Effector memory CD4-positive, alpha-beta T cell (primary cell): ENCODE measurements at regions not wholly inside any gene's neighbourhood (a gene's known extent, or its start where the extent isn't known, plus 50 kb on each side); places are given as distances from the start of the nearest gene placed in this dataset.
"Not testable (repeated sequence)": the region's sequence is repeated elsewhere in the genome, so short reads cannot be mapped to it uniquely, and the experiment has no call there.

Experiments used
- DNase-seq, 3 donors: peaks; one replicate each; pipeline ENCODE4 v3.0.0-alpha.2; 2020
- H3K27ac ChIP-seq: 2 replicates; pipeline ENCODE4 v1.7.0; 2013; ENCODE audit warnings: mild to moderate bottlenecking, low read length, moderate library complexity; ENCODE audit not compliant: insufficient read depth, poor library complexity, severe bottlenecking
- H3K27me3 ChIP-seq: replicated peaks from 2 replicates; pipeline ENCODE4 v1.7.0; 2013; ENCODE audit warnings: mild to moderate bottlenecking, low read length; ENCODE audit not compliant: insufficient read depth, control insufficient read depth, poor library complexity, severe bottlenecking
- H3K36me3 ChIP-seq: 2 replicates; pipeline ENCODE4 v1.7.0; 2013; ENCODE audit warnings: mild to moderate bottlenecking, low read length, moderate library complexity; ENCODE audit not compliant: control insufficient read depth, insufficient read depth
- H3K4me1 ChIP-seq: 2 replicates; pipeline ENCODE4 v1.7.0; 2013; ENCODE audit warnings: low read length, mild to moderate bottlenecking; ENCODE audit not compliant: control insufficient read depth, insufficient read depth, poor library complexity, severe bottlenecking
- H3K4me3 ChIP-seq: 2 replicates; pipeline ENCODE4 v1.7.0; 2013; ENCODE audit warnings: low read length, low read depth, mild to moderate bottlenecking; ENCODE audit not compliant: insufficient read depth, poor library complexity, severe bottlenecking
- H3K9me3 ChIP-seq: 2 replicates; pipeline ENCODE4 v1.7.0; 2013; ENCODE audit warnings: mild to moderate bottlenecking, low read length, moderate library complexity; ENCODE audit not compliant: control insufficient read depth

- H3K4me1 ChIP-seq = no peaks in the 10 kb centered on the region
- no peaks in the 10 kb centered on the region for H3K36me3 ChIP-seq
Observed at GRCh38 chr7:4500812-4501211, 181.3 kb upstream of the FOXK1 start.

GRCh38 chr7:4507886-4508285 is 174.2 kb upstream of the FOXK1 start:
- not testable (repeated sequence) for H3K36me3 ChIP-seq, H3K27ac ChIP-seq, H3K4me3 ChIP-seq, H3K4me1 ChIP-seq, DNase-seq, H3K27me3 ChIP-seq, H3K9me3 ChIP-seq

More at GRCh38 chr7:4500812-4501211, 181.3 kb upstream of the FOXK1 start:
- H3K27ac ChIP-seq = no peak overlapping the region
- H3K27me3 ChIP-seq = no peaks in the 10 kb centered on the region
- no peak for DNase-seq
- H3K4me3 ChIP-seq = no peak overlapping the region
- no peaks in the 10 kb centered on the region for H3K9me3 ChIP-seq

- no peak overlapping the region for H3K4me3 ChIP-seq
- no peaks in the 10 kb centered on the region for H3K36me3 ChIP-seq
- no peaks in the 10 kb centered on the region for H3K9me3 ChIP-seq
- H3K27ac ChIP-seq = no peak overlapping the region
- H3K4me1 ChIP-seq = no peaks in the 10 kb centered on the region
- no peaks in the 10 kb centered on the region for H3K27me3 ChIP-seq
- DNase-seq = no peak
Observed at GRCh38 chr7:4513450-4513849, 168.6 kb upstream of the FOXK1 start.

GRCh38 chr7:4519819-4520520 is 162.1 kb upstream of the FOXK1 start:
- DNase-seq = no peak
- Histone ChIP-seq H3K27me3 (no peaks in the 10 kb centered on the region), H3K4me1 (no peaks in the 10 kb centered on the region), H3K4me3 (no peak overlapping the region), H3K27ac (no peak overlapping the region), H3K36me3 (no peaks in the 10 kb centered on the region), H3K9me3 (no peaks in the 10 kb centered on the region)

GRCh38 chr7:4523219-4523618 is 158.9 kb upstream of the FOXK1 start:
- Histone ChIP-seq H3K27ac (no peak overlapping the region), H3K27me3 (no peaks in the 10 kb centered on the region), H3K4me3 (no peak overlapping the region), H3K4me1 (no peaks in the 10 kb centered on the region), H3K9me3 (no peaks in the 10 kb centered on the region), H3K36me3 (no peaks in the 10 kb centered on the region)
- no peak for DNase-seq

DNA sequence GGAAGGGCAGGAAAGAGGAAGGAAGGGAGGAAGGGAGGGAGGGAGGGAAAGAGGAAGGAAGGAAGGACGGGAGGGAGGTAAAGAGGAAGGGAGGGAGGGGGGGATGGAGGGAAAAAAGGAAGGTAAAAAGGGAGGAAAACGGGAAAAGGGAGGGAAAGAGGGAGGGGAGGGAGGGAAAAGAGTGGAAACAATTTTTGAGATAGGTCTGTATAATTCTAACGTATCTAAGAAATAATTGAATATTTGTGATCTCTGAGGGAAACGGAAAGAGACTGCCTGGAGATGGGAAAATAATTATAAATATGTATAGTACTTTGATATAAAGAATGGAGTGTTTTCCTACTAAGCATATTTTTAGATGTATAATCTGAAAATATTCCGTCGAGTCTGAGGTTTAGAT is 158.2 kb upstream of the FOXK1 start:
- Histone ChIP-seq H3K9me3 (no peaks in the 10 kb centered on the region), H3K4me1 (no peaks in the 10 kb centered on the region), H3K36me3 (no peaks in the 10 kb centered on the region), H3K4me3 (no peak overlapping the region), H3K27me3 (no peaks in the 10 kb centered on the region), H3K27ac (no peak overlapping the region)
- no peak for DNase-seq

DNA sequence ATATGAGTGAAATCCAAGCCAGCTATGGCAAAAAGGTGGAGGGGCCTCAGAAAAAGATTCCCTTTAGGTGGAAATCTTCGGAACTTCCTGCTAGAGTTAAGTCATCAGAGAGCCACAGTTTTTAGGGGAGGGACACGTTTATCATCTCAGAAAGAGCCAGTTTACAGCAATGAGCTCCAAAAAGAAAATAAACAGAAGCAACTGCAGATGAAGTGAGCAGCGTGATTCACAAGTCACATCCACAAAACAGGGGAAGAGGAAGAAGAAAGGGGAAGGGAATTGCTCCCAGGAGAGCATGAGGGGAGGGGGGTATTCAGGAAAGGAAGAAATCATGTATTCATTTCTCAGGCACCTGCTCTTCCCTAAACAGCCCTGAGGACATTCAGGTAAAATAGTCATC is 156.2 kb upstream of the FOXK1 start:
- Histone ChIP-seq H3K4me3 (no peak overlapping the region), H3K36me3 (no peaks in the 10 kb centered on the region), H3K9me3 (no peaks in the 10 kb centered on the region), H3K4me1 (no peaks in the 10 kb centered on the region), H3K27me3 (no peaks in the 10 kb centered on the region), H3K27ac (no peak overlapping the region)
- DNase-seq = no peak

- no peaks in the 10 kb centered on the region for H3K9me3 ChIP-seq
- no peak overlapping the region for H3K4me3 ChIP-seq
- H3K27me3 ChIP-seq = no peaks in the 10 kb centered on the region
- no peak for DNase-seq
- H3K36me3 ChIP-seq = no peaks in the 10 kb centered on the region
- H3K27ac ChIP-seq = no peak overlapping the region
- no peaks in the 10 kb centered on the region for H3K4me1 ChIP-seq
Observed at GRCh38 chr7:4527988-4528636, 154.0 kb upstream of the FOXK1 start.

- Histone ChIP-seq H3K36me3 (no peaks in the 10 kb centered on the region), H3K27me3 (no peaks in the 10 kb centered on the region), H3K27ac (no peak overlapping the region), H3K9me3 (no peaks in the 10 kb centered on the region), H3K4me3 (no peak overlapping the region), H3K4me1 (no peaks in the 10 kb centered on the region)
- no peak for DNase-seq
Observed at GRCh38 chr7:4531236-4531635, 150.9 kb upstream of the FOXK1 start.

- not testable (repeated sequence) for H3K36me3 ChIP-seq, H3K4me3 ChIP-seq, H3K27me3 ChIP-seq, DNase-seq, H3K27ac ChIP-seq, H3K9me3 ChIP-seq, H3K4me1 ChIP-seq
Observed at GRCh38 chr7:4533339-4533738, 148.8 kb upstream of the FOXK1 start.
